Central memory CD4-positive, alpha-beta T cell (primary cell): ENCODE measurements at regions not wholly inside any gene's neighbourhood (a gene's known extent, or its start where the extent isn't known, plus 50 kb on each side); places are given as distances from the start of the nearest gene placed in this dataset.
A peak's percentile ranks its signal among the peaks of the same experiment; 100 is the strongest.
"Not testable (repeated sequence)": the region's sequence is repeated elsewhere in the genome, so short reads cannot be mapped to it uniquely, and the experiment has no call there.

Source experiments
- DNase-seq: peaks from one replicate; pipeline ENCODE4 v3.0.0; 2022

- DNase-seq = no peak
Observed at GRCh38 chr17:64771980-64772844, 110.1 kb upstream of the SMURF2 start.

GRCh38 chr17:64769712-64770111 lies 107.6 kb upstream of the SMURF2 start:
- no peak for DNase-seq

- no peak for DNase-seq
Observed at GRCh38 chr17:64767269-64767997, 105.3 kb upstream of the SMURF2 start.

GRCh38 chr17:64765191-64765889 lies 103.2 kb upstream of the SMURF2 start:
- DNase-seq = no peak

GRCh38 chr17:64750891-64751677 lies 89.0 kb upstream of the SMURF2 start:
- DNase-seq = no peak

- DNase-seq = no peak
Observed at GRCh38 chr17:64750478-64750877, 88.4 kb upstream of the SMURF2 start.

GRCh38 chr17:64749306-64749705 lies 87.2 kb upstream of the SMURF2 start:
- DNase-seq = no peak

- DNase-seq = no peak
Observed at GRCh38 chr17:64747938-64748540, 85.9 kb upstream of the SMURF2 start.

- DNase-seq = no peak
Observed at GRCh38 chr17:64742326-64742725, 80.2 kb upstream of the SMURF2 start.

GRCh38 chr17:64741916-64742315 lies 79.8 kb upstream of the SMURF2 start:
- not testable (repeated sequence) for DNase-seq

GRCh38 chr17:64741038-64741641 lies 79.0 kb upstream of the SMURF2 start:
- no peak for DNase-seq

GRCh38 chr17:64739316-64740058 lies 77.4 kb upstream of the SMURF2 start:
- DNase-seq = no peak

GRCh38 chr17:64736804-64737492 lies 74.8 kb upstream of the SMURF2 start:
- peak; percentile 31 for DNase-seq

GRCh38 chr17:64732336-64733006 lies 70.4 kb upstream of the SMURF2 start:
- no peak for DNase-seq

GRCh38 chr17:64730023-64730422 lies 67.9 kb upstream of the SMURF2 start:
- DNase-seq = not testable (repeated sequence)

- DNase-seq = no peak
Observed at GRCh38 chr17:64729201-64729600, 67.1 kb upstream of the SMURF2 start.

GRCh38 chr17:64728041-64728695 lies 66.1 kb upstream of the SMURF2 start:
- DNase-seq = no peak

- DNase-seq = not testable (repeated sequence)
Observed at GRCh38 chr17:64726025-64726424, 63.9 kb upstream of the SMURF2 start.

GRCh38 chr17:64724246-64724645 lies 62.1 kb upstream of the SMURF2 start:
- DNase-seq = not testable (repeated sequence)
